Gastroesophageal sphincter (tissue), 4 donors: ENCODE measurements at regions not wholly inside any gene's neighbourhood (a gene's known extent, or its start where the extent isn't known, plus 50 kb on each side); places are given as distances from the start of the nearest gene placed in this dataset.

Experiments
- ATAC-seq: fragments of 150-250 bp; one replicate; pipeline ENCODE4 v1.9.1; 2016; ENCODE audit warnings: mild to moderate bottlenecking, moderate library complexity
- H3K27ac ChIP-seq, 4 donors: fragments of 200-600 bp; sonication (generic) in 3 of 4; 1 replicate in 3 of 4; 2 replicates in 1 of 4; pipeline ENCODE4 v1.5.1; 2016 to 2019
- H3K27me3 ChIP-seq: fragments of 200-600 bp; sonication (generic); one replicate; pipeline ENCODE4 v1.5.1; 2019
- H3K36me3 ChIP-seq, 2 donors: fragments of 200-600 bp; sonication (generic); one replicate each; pipeline ENCODE4 v1.5.1; 2019; ENCODE audit warnings: control low read depth in 1 of 2
- H3K4me1 ChIP-seq, 3 donors: fragments of 200-600 bp; sonication (generic); 1 replicate in 2 of 3; 2 replicates in 1 of 3; pipeline ENCODE4 v1.5.1; 2016 to 2019; ENCODE audit warnings: control low read depth in 2 of 3
- H3K4me3 ChIP-seq, 2 donors: fragments of 200-600 bp; sonication (generic); one replicate each; pipeline ENCODE4 v1.5.1; 2019; ENCODE audit warnings: mild to moderate bottlenecking in 1 of 2, moderate library complexity in 1 of 2
- H3K9me3 ChIP-seq, 3 donors: fragments of 200-600 bp; sonication (generic); one replicate each; pipeline ENCODE4 v1.5.1; 2017 to 2019; ENCODE audit warnings: control low read depth in 2 of 3
- EP300 ChIP-seq: sonication (generic); formaldehyde crosslinking; IDR thresholded peaks from one replicate; pipeline ENCODE4 v1.6.1; 2017; ENCODE audit warnings: antibody characterized with exemption, mild to moderate bottlenecking
- POLR2A ChIP-seq, 2 donors: fragments of 450-650 bp; IDR thresholded peaks; one replicate each; pipeline ENCODE4 v1.6.1; 2017; ENCODE audit warnings: antibody characterized with exemption in 2 of 2, mild to moderate bottlenecking in 2 of 2, moderate library complexity in 1 of 2
- POLR2AphosphoS5 ChIP-seq: sonication (generic); formaldehyde crosslinking; IDR thresholded peaks from one replicate; pipeline ENCODE4 v1.6.1; 2017; ENCODE audit warnings: antibody characterized with exemption
- WGBS, 2 donors: methylation state at CpG; one replicate each; pipeline ENCODE4 v1.1.5; 2018; ENCODE audit warnings: low coverage in 1 of 2; 5-methylcytosine and 5-hydroxymethylcytosine counted together
- TF ChIP-seq, protein P1 (sequence below), 4 experiments: fragments of 200-600 bp in 2 of 4; fragments of 450-650 bp in 2 of 4; sonication (generic) in 1 of 4; IDR thresholded peaks; one replicate each; pipeline ENCODE4 v1.5.1; 2017 to 2019; ENCODE audit warnings: antibody characterized with exemption in 4 of 4, mild to moderate bottlenecking in 2 of 4, moderate library complexity in 2 of 4

DNA sequence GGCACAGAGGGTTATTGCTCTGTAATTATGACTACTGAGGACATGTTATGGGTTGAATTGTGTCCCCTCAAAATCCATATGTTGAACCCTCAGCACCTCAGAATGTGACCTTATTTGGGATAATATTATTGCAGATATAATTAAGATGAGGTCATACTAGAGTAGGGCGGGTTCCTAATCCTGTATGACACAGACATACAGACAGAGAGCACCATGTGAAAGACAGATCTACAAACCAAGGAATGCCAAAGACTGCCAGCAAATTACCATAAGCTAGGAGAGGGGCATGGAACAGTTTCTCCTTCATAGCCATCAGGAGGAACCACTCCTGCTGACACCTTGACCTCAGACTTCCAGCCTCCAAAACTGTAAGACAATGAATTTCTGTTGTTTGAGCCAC, 115.2 kb upstream of the OTUD4 start:
- WGBS, 2 donors = 60 to 83% methylated on average over 1 of the region's 1 CpG
- TF ChIP-seq POLR2AphosphoS5 = no peak
- Histone ChIP-seq H3K27me3 (no peaks in the 10 kb centered on the region), H3K36me3 (no peaks in the 10 kb centered on the region), H3K9me3 (no peaks in the 10 kb centered on the region), H3K27ac (no peak overlapping the region), H3K4me1 (no peaks in the 10 kb centered on the region), H3K4me3 (no peak overlapping the region)
- no peak for ATAC-seq

DNA sequence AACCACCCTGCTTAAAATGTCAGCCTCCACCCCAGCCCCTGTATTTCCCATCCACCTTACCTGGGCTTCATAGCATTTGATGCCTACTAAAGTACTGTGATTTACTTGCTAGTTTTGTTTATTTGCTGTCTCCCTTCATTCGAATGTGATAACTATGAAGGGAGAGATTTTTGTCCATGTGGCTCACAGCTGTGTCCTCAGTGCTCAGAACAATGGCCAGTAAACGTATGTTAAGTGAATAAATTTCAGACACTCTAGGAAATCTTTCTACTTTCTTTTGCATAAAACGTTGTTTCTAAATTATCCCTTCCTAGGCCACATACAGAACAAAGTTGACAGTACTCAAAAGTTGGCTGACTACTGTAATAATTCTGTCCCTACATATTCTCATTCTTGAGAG, 114.7 kb upstream of the OTUD4 start:
- H3K4me1 ChIP-seq = no peaks in the 10 kb centered on the region
- no peak for TF ChIP-seq POLR2A (IDR thresholded peaks at IDR 0.05)
- TF ChIP-seq EP300 = no peak
- TF ChIP-seq POLR2AphosphoS5 = no peak
- TF ChIP-seq, protein P1, sequence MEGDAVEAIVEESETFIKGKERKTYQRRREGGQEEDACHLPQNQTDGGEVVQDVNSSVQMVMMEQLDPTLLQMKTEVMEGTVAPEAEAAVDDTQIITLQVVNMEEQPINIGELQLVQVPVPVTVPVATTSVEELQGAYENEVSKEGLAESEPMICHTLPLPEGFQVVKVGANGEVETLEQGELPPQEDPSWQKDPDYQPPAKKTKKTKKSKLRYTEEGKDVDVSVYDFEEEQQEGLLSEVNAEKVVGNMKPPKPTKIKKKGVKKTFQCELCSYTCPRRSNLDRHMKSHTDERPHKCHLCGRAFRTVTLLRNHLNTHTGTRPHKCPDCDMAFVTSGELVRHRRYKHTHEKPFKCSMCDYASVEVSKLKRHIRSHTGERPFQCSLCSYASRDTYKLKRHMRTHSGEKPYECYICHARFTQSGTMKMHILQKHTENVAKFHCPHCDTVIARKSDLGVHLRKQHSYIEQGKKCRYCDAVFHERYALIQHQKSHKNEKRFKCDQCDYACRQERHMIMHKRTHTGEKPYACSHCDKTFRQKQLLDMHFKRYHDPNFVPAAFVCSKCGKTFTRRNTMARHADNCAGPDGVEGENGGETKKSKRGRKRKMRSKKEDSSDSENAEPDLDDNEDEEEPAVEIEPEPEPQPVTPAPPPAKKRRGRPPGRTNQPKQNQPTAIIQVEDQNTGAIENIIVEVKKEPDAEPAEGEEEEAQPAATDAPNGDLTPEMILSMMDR (IDR thresholded peaks at IDR 0.05) = no peak

DNA sequence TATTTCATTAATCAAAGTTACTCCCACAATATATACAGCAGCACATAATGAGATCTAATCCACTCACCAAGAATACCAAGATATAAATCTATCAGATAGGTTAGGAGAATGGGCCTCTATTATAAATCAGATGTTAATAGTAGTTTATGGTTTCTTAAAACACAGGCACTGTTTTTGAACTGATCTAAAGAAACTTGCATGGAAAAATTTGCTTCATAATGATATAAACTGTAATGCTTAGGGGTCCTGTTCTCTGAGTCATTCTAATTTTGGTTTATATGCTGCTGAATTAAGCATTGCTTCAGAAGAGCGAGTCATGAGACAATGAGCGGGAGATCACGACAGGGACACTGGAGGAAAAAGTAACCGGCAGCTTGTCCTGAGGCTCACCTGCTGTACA, 113.3 kb upstream of the OTUD4 start:
- peaks cover 0 to 11% (median 3%) of the 10 kb centered on the region in 3 donors for H3K4me1 ChIP-seq
- H3K27ac ChIP-seq = no peak overlapping the region
- ATAC-seq = no peak
- H3K9me3 ChIP-seq = no peaks in the 10 kb centered on the region
- H3K27me3 ChIP-seq = no peaks in the 10 kb centered on the region
- H3K36me3 ChIP-seq = no peaks in the 10 kb centered on the region
- no peak overlapping the region for H3K4me3 ChIP-seq
- WGBS, 2 donors = 79 to 100% methylated on average over 2 to 4 of the region's 4 CpGs
- TF ChIP-seq, protein P1 (IDR thresholded peaks at IDR 0.05) = no peak
- TF ChIP-seq EP300 (no peak), POLR2AphosphoS5 (no peak), POLR2A (IDR thresholded peaks at IDR 0.05) (no peak)

More for the DNA sequence above, 114.7 kb upstream of the OTUD4 start:
- no peak for ATAC-seq
- 81 to 84% methylated on average over 2 to 3 of the region's 3 CpGs for WGBS, 2 donors
- Histone ChIP-seq H3K9me3 (no peaks in the 10 kb centered on the region), H3K27ac (no peak overlapping the region), H3K27me3 (no peaks in the 10 kb centered on the region), H3K4me3 (no peak overlapping the region), H3K36me3 (no peaks in the 10 kb centered on the region)

DNA sequence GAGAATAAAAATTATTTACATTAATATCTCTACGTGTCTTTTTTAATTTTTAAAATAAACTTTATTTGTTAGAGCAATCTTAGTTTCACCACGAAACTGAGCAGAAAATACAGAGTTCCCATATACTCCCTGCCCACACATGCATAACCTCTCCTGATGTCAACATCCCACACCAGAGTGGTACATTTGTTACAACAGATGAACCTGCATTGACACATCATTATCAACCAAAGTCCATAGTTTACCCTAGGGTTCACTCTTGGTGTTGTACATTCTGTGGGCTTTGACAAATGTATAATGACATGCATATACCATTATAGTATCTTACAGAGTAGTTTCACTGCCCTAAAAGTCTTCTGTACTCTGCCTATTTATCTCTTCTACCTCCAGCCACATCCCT, 110.6 kb upstream of the OTUD4 start:
- 86 to 97% methylated on average over 2 of the region's 2 CpGs for WGBS, 2 donors
- TF ChIP-seq POLR2AphosphoS5 = no peak
- no peak for TF ChIP-seq EP300
- TF ChIP-seq, protein P1 (IDR thresholded peaks at IDR 0.05) = no peak
- no peak for TF ChIP-seq POLR2A (IDR thresholded peaks at IDR 0.05)
- Histone ChIP-seq H3K36me3 (no peaks in the 10 kb centered on the region), H3K4me3 (no peak overlapping the region), H3K27ac (no peak overlapping the region), H3K4me1 (peaks cover 0 to 12% (median 3%) of the 10 kb centered on the region in 3 donors), H3K27me3 (no peaks in the 10 kb centered on the region), H3K9me3 (peaks cover 0 to 3% (median 0%) of the 10 kb centered on the region in 3 donors)
- ATAC-seq = no peak

DNA sequence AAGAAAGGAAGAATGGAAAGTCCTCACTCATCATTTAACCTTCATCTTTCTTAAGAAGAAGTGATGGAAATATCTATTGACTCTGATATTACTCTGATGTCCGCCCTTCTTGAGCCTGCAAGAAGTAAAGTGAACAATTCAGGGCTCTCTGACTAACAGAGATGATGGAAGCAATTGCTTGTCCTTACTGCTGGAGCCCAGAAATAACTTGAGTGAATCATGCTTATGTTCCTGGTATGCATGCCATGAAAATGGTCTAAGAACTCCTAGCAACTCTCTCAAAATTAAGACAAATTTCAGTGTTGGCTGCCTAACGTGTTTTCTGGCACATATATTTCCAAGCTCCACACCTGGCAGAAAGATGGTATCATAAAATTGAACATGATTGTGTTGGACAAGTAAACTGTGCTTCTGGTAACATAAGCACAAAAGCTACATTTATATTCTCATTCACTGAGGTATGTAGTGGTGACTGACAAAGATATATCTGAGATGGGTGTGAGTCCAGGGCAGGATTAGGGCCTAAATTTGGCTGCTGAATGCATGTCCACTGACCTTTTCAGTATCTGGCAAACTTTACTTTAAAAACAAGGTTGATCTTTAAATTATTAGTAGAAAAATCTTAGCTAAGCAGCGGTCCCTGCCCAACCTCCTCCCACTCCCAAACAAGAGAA, 109.2 kb upstream of the OTUD4 start:
- TF ChIP-seq EP300 (no peak), POLR2A (IDR thresholded peaks at IDR 0.05) (no peak), POLR2AphosphoS5 (peak; percentile 66)
- TF ChIP-seq, protein P1 (IDR thresholded peaks at IDR 0.05) = no peak
- peaks cover 0 to 3% (median 0%) of the 10 kb centered on the region in 3 donors for H3K9me3 ChIP-seq
- no peaks in the 10 kb centered on the region for H3K36me3 ChIP-seq
- WGBS, 2 donors = 23 to 42% methylated on average over 2 to 3 of the region's 3 CpGs
- peak overlapping the region in 3 of 4 donors; percentile 12 to 42 (median 32) for H3K27ac ChIP-seq
- H3K4me1 ChIP-seq = peaks cover 0 to 12% (median 3%) of the 10 kb centered on the region in 3 donors
- H3K27me3 ChIP-seq = no peaks in the 10 kb centered on the region
- no peak for ATAC-seq
- H3K4me3 ChIP-seq = no peak overlapping the region
